GM12892 (cell line): ENCODE measurements at regions not wholly inside any gene's neighbourhood (a gene's known extent, or its start where the extent isn't known, plus 50 kb on each side); places are given as distances from the start of the nearest gene placed in this dataset.

ENCODE experiments used
- POLR2A ChIP-seq: IDR thresholded peaks from 2 replicates; pipeline ENCODE4 v1.6.1; 2011; ENCODE audit warnings: low read depth, low read length, control low read depth
- POLR2AphosphoS5 ChIP-seq: IDR thresholded peaks from 2 replicates; pipeline ENCODE4 v1.6.1; 2011; ENCODE audit warnings: low read depth, low read length, control low read depth
- TAF1 ChIP-seq: IDR thresholded peaks from 2 replicates; pipeline ENCODE4 v1.6.1; 2011; ENCODE audit warnings: low read depth, mild to moderate bottlenecking, control low read depth, low read length, borderline replicate concordance

- no peak for TF ChIP-seq POLR2A
- TF ChIP-seq POLR2AphosphoS5 = no peak
- no peak for TF ChIP-seq TAF1
These were observed 393.7 kb downstream of the BRD1 start for GRCh38 chr22:49433717-49434611.
